ENCODE measurements at regions not wholly inside any gene's neighbourhood (a gene's known extent, or its start where the extent isn't known, plus 50 kb on each side); places are given as distances from the start of the nearest gene placed in this dataset.

GRCh38 chr5:106699796-106700195 is 970.9 kb downstream of the EFNA5 start:
- Histone ChIP-seq H3K9ac (ENCODE audit: extremely low read depth, insufficient read length, low read length) (no peak overlapping the region), H3K27ac (ENCODE audit: insufficient read length, low read depth, low read length) (no peak overlapping the region), H4K8ac (replicated peaks; ENCODE audit: insufficient read length, low read depth, low read length) (no peak overlapping the region), H2AFZ (ENCODE audit: low read length) (no peak overlapping the region), H4K5ac (ENCODE audit: insufficient read length, low read depth, low read length) (no peak overlapping the region), H3K56ac (ENCODE audit: insufficient read length, low read depth, low read length) (no peak overlapping the region), H3K4ac (ENCODE audit: low read depth, low read length) (no peak overlapping the region), H3K18ac (ENCODE audit: insufficient read length, low read depth, low read length) (no peak overlapping the region), H2BK20ac (ENCODE audit: low read depth, low read length, poor library complexity, severe bottlenecking) (no peak overlapping the region), H3K79me2 (ENCODE audit: insufficient read depth, low read length) (no peaks in the 10 kb centered on the region), H3K23me2 (ENCODE audit: insufficient read length, low read depth, low read length, poor library complexity, severe bottlenecking) (no peaks in the 10 kb centered on the region), H3K14ac (ENCODE audit: insufficient read depth, low read length) (no peak overlapping the region), H3T11ph (ENCODE audit: low read length) (no peak overlapping the region), H3K79me1 (ENCODE audit: insufficient read depth, low read depth, low read length, poor library complexity, severe bottlenecking) (no peaks in the 10 kb centered on the region), H4K91ac (ENCODE audit: insufficient read length, low read depth, low read length) (no peak overlapping the region), H2BK15ac (ENCODE audit: low read depth, low read length) (no peak overlapping the region), H2BK12ac (ENCODE audit: insufficient read length, low read depth, low read length) (no peak overlapping the region), H2BK120ac (ENCODE audit: low read depth, low read length, poor library complexity, severe bottlenecking) (no peak overlapping the region), H3K4me2 (ENCODE audit: insufficient read depth, insufficient read length, low read length) (no peak overlapping the region), H3K27me3 (ENCODE audit: insufficient read depth, low read length) (no peaks in the 10 kb centered on the region), H2BK5ac (ENCODE audit: insufficient read length, low read length) (no peak overlapping the region), H4K20me1 (ENCODE audit: control insufficient read depth, insufficient read depth, insufficient read length) (no peaks in the 10 kb centered on the region), H3K9me3 (ENCODE audit: control insufficient read depth, low read depth, low read length) (no peaks in the 10 kb centered on the region), H3K4me1 (ENCODE audit: insufficient read depth, low read length) (0 out of 2 replicates have a peak, but pooled peaks cover 2% of the 10 kb centered on the region), H2AK5ac (ENCODE audit: insufficient read length, low read length) (no peak overlapping the region), H3K23ac (ENCODE audit: insufficient read length, low read depth, low read length) (no peak overlapping the region)
- WGBS (ENCODE audit: extremely low coverage, insufficient read length, low lambda C conversion rate), result no CpG with 5 or more reads among the region's 1 CpG
- Mint-ChIP-seq H3K4me1 (peaks cover 4 to 6% of the 10 kb centered on the region in 2 experiments; a peak in 3 of 4 replicates), H3K4me3 (no peak overlapping the region), H3K36me3 (ENCODE audit: insufficient read depth in 1 of 3, low read depth in 3 of 3) (no peaks in the 10 kb centered on the region), H3K9me3 (no peaks in the 10 kb centered on the region; a peak in 2 of 5 replicates), H3K27ac (no peak overlapping the region), H3K27me3 (ENCODE audit: low read depth) (no peaks in the 10 kb centered on the region)
- no peak for DNase-seq
- TF ChIP-seq CTCF (conservative IDR thresholded peaks at IDR 0.05), result no peak
